H9 (cell line): ENCODE measurements at regions not wholly inside any gene's neighbourhood (a gene's known extent, or its start where the extent isn't known, plus 50 kb on each side); places are given as distances from the start of the nearest gene placed in this dataset.

Experiments used
- DNase-seq: peaks from one replicate; pipeline ENCODE4 v3.0.0-alpha.2; 2017
- H2AFZ ChIP-seq: one replicate; pipeline ENCODE4 v1.6.1; 2013; ENCODE audit warnings: mild to moderate bottlenecking, low read length, control low read depth, moderate library complexity
- H2AK5ac ChIP-seq: 2 replicates; pipeline ENCODE4 v1.6.1; 2013; ENCODE audit warnings: low read length, control low read depth, mixed read lengths; ENCODE audit not compliant: insufficient read length
- H2BK120ac ChIP-seq: one replicate; pipeline ENCODE4 v1.6.1; 2013; ENCODE audit warnings: low read depth, mild to moderate bottlenecking, low read length, control low read depth, inconsistent platforms; ENCODE audit not compliant: poor library complexity, severe bottlenecking
- H2BK12ac ChIP-seq: 2 replicates; pipeline ENCODE4 v1.6.1; 2013; ENCODE audit warnings: low read length, control low read depth, mixed read lengths, low read depth; ENCODE audit not compliant: insufficient read length
- H2BK15ac ChIP-seq: 2 replicates; pipeline ENCODE4 v1.6.1; 2013; ENCODE audit warnings: low read depth, low read length, control low read depth
- H2BK20ac ChIP-seq: one replicate; pipeline ENCODE4 v1.6.1; 2013; ENCODE audit warnings: low read depth, mild to moderate bottlenecking, low read length, control low read depth, inconsistent platforms; ENCODE audit not compliant: poor library complexity, severe bottlenecking
- H2BK5ac ChIP-seq: 2 replicates; pipeline ENCODE4 v1.6.1; 2013; ENCODE audit warnings: low read length, control low read depth, mixed read lengths; ENCODE audit not compliant: insufficient read length
- H3K14ac ChIP-seq: 2 replicates; pipeline ENCODE4 v1.6.1; 2013; ENCODE audit warnings: low read length, control low read depth; ENCODE audit not compliant: insufficient read depth
- H3K18ac ChIP-seq: 2 replicates; pipeline ENCODE4 v1.6.1; 2013; ENCODE audit warnings: low read depth, mild to moderate bottlenecking, mixed read lengths, low read length, control low read depth; ENCODE audit not compliant: insufficient read length
- H3K23ac ChIP-seq: 2 replicates; pipeline ENCODE4 v1.6.1; 2013; ENCODE audit warnings: low read length, control low read depth, mixed read lengths, low read depth; ENCODE audit not compliant: insufficient read length
- H3K23me2 ChIP-seq: 2 replicates; pipeline ENCODE4 v1.6.1; 2013; ENCODE audit warnings: low read depth, mild to moderate bottlenecking, mixed read lengths, low read length, control low read depth; ENCODE audit not compliant: insufficient read length, poor library complexity, severe bottlenecking
- H3K27ac ChIP-seq: 2 replicates; pipeline ENCODE4 v1.5.1; 2013; ENCODE audit warnings: low read length, control low read depth, mixed read lengths, low read depth; ENCODE audit not compliant: insufficient read length
- H3K27me3 ChIP-seq: 2 replicates; pipeline ENCODE4 v1.6.1; 2013; ENCODE audit warnings: low read length, control low read depth, inconsistent platforms; ENCODE audit not compliant: insufficient read depth
- H3K4ac ChIP-seq: 2 replicates; pipeline ENCODE4 v1.6.1; 2013; ENCODE audit warnings: low read depth, mild to moderate bottlenecking, control low read depth, inconsistent platforms, low read length, moderate library complexity
- H3K4me1 ChIP-seq: 2 replicates; pipeline ENCODE4 v1.6.1; 2013; ENCODE audit warnings: low read length, control low read depth, inconsistent platforms; ENCODE audit not compliant: insufficient read depth
- H3K4me2 ChIP-seq: 2 replicates; pipeline ENCODE4 v1.6.1; 2013; ENCODE audit warnings: low read length, control low read depth, mixed read lengths; ENCODE audit not compliant: insufficient read length, insufficient read depth
- H3K56ac ChIP-seq: 2 replicates; pipeline ENCODE4 v1.6.1; 2013; ENCODE audit warnings: low read depth, mild to moderate bottlenecking, mixed read lengths, low read length, control low read depth; ENCODE audit not compliant: insufficient read length
- H3K79me1 ChIP-seq: 2 replicates; pipeline ENCODE4 v1.6.1; 2013; ENCODE audit warnings: low read depth, mild to moderate bottlenecking, moderate library complexity, low read length, control low read depth, inconsistent platforms; ENCODE audit not compliant: insufficient read depth, poor library complexity, severe bottlenecking
- H3K79me2 ChIP-seq: 2 replicates; pipeline ENCODE4 v1.6.1; 2013; ENCODE audit warnings: low read length, control low read depth, inconsistent platforms; ENCODE audit not compliant: insufficient read depth
- H3K9ac ChIP-seq: 2 replicates; pipeline ENCODE4 v1.6.1; 2013; ENCODE audit warnings: low read length, control low read depth, mixed read lengths; ENCODE audit not compliant: insufficient read length; ENCODE audit errors: extremely low read depth
- H3K9me3 ChIP-seq: one replicate; pipeline ENCODE4 v1.6.1; 2013; ENCODE audit warnings: low read depth, low read length, inconsistent platforms; ENCODE audit not compliant: control insufficient read depth
- H3T11ph ChIP-seq: one replicate; pipeline ENCODE4 v1.6.1; 2013; ENCODE audit warnings: mild to moderate bottlenecking, low read length, control low read depth, inconsistent platforms
- H4K20me1 ChIP-seq: one replicate; pipeline ENCODE4 v1.6.1; 2013; ENCODE audit not compliant: control insufficient read depth, insufficient read length, insufficient read depth
- H4K5ac ChIP-seq: 2 replicates; pipeline ENCODE4 v1.6.1; 2013; ENCODE audit warnings: low read depth, mild to moderate bottlenecking, mixed read lengths, low read length, control low read depth; ENCODE audit not compliant: insufficient read length
- H4K8ac ChIP-seq: replicated peaks from 2 replicates; pipeline ENCODE4 v1.6.1; 2013; ENCODE audit warnings: low read length, control low read depth, mixed read lengths, low read depth; ENCODE audit not compliant: insufficient read length
- H4K91ac ChIP-seq: 2 replicates; pipeline ENCODE4 v1.6.1; 2013; ENCODE audit warnings: low read depth, mild to moderate bottlenecking, moderate library complexity, mixed read lengths, low read length, control low read depth; ENCODE audit not compliant: insufficient read length
- H3K27ac Mint-ChIP-seq, 3 experiments: 2 replicates in 2 of 3; 3 replicates in 1 of 3; pipeline ENCODE4 v1.8.0; 2020 to 2021; ENCODE audit warnings: mixed read lengths in 3 of 3, mild to moderate bottlenecking in 1 of 3, moderate library complexity in 1 of 3
- H3K27me3 Mint-ChIP-seq: 2 replicates; pipeline ENCODE4 v1.8.0; 2021; ENCODE audit warnings: low read depth, mild to moderate bottlenecking, moderate library complexity, mixed read lengths
- H3K36me3 Mint-ChIP-seq, 3 experiments: 2 replicates in 2 of 3; 3 replicates in 1 of 3; pipeline ENCODE4 v1.8.0; 2020 to 2021; ENCODE audit warnings: low read depth in 3 of 3, mixed read lengths in 3 of 3; ENCODE audit not compliant: insufficient read depth in 1 of 3
- H3K4me1 Mint-ChIP-seq, 2 experiments: 2 replicates each; pipeline ENCODE4 v1.8.0; 2020; ENCODE audit warnings: mixed read lengths in 2 of 2
- H3K4me3 Mint-ChIP-seq, 2 experiments: 2 replicates in 1 of 2; 3 replicates in 1 of 2; pipeline ENCODE4 v1.8.0; 2020 to 2021; ENCODE audit warnings: mild to moderate bottlenecking in 2 of 2, mixed read lengths in 2 of 2, moderate library complexity in 1 of 2
- H3K9me3 Mint-ChIP-seq, 2 experiments: 2 replicates in 1 of 2; 3 replicates in 1 of 2; pipeline ENCODE4 v1.8.0; 2020; ENCODE audit warnings: mild to moderate bottlenecking in 2 of 2, mixed read lengths in 2 of 2, moderate library complexity in 1 of 2
- WGBS: extraction: QIAGEN DNeasy Blood & Tissue Kit; methylation state at CpG from one replicate; pipeline ENCODE4 v1.1.7; 2013; ENCODE audit warnings: missing lambda C conversion rate, low lambda C conversion rate, mixed read lengths; ENCODE audit not compliant: insufficient read length; ENCODE audit errors: extremely low coverage; 5-methylcytosine and 5-hydroxymethylcytosine counted together
- TF ChIP-seq, protein P1 (sequence below): fragments of 200-600 bp; sonication (generic); conservative IDR thresholded peaks from 3 replicates; pipeline ENCODE4 v1.8.0; 2021; ENCODE audit warnings: antibody characterized with exemption, mild to moderate bottlenecking

GRCh38 chr6:76677017-76677416 lies 604.6 kb upstream of the IMPG1 start:
- no CpG with 5 or more reads among the region's 2 CpGs for WGBS
- no peak for DNase-seq
- no peak overlapping the region for H3K4me3 Mint-ChIP-seq

More at GRCh38 chr6:76677017-76677416, 604.6 kb upstream of the IMPG1 start:
- H3K23ac ChIP-seq = no peak overlapping the region
- H4K8ac ChIP-seq = no peak overlapping the region
- no peaks in the 10 kb centered on the region for H3K9me3 ChIP-seq
- H3K4me2 ChIP-seq = no peak overlapping the region
- no peak overlapping the region for H2AK5ac ChIP-seq
- H2BK20ac ChIP-seq = no peak overlapping the region
- H3K14ac ChIP-seq = no peak overlapping the region
- H3K56ac ChIP-seq = no peak overlapping the region
- no peaks in the 10 kb centered on the region for H3K79me2 ChIP-seq
- H3K4me1 ChIP-seq = no peaks in the 10 kb centered on the region
- H3K18ac ChIP-seq = no peak overlapping the region
- H2BK12ac ChIP-seq = no peak overlapping the region
- H3K4ac ChIP-seq = no peak overlapping the region
- no peaks in the 10 kb centered on the region for H3K27me3 ChIP-seq
- no peak overlapping the region for H2BK5ac ChIP-seq
- H3K79me1 ChIP-seq = no peaks in the 10 kb centered on the region
- no peaks in the 10 kb centered on the region; a peak in 1 of 7 replicates for H3K36me3 Mint-ChIP-seq
- H3K4me1 Mint-ChIP-seq = peaks cover 0 to 2% of the 10 kb centered on the region in 2 experiments; a peak in 1 of 4 replicates
- no peak overlapping the region for H2BK120ac ChIP-seq
- H4K20me1 ChIP-seq = no peaks in the 10 kb centered on the region
- no peak overlapping the region for H4K5ac ChIP-seq
- H4K91ac ChIP-seq = no peak overlapping the region
- H3K9me3 Mint-ChIP-seq = no peaks in the 10 kb centered on the region
- no peaks in the 10 kb centered on the region for H3K27me3 Mint-ChIP-seq
- TF ChIP-seq, protein P1, sequence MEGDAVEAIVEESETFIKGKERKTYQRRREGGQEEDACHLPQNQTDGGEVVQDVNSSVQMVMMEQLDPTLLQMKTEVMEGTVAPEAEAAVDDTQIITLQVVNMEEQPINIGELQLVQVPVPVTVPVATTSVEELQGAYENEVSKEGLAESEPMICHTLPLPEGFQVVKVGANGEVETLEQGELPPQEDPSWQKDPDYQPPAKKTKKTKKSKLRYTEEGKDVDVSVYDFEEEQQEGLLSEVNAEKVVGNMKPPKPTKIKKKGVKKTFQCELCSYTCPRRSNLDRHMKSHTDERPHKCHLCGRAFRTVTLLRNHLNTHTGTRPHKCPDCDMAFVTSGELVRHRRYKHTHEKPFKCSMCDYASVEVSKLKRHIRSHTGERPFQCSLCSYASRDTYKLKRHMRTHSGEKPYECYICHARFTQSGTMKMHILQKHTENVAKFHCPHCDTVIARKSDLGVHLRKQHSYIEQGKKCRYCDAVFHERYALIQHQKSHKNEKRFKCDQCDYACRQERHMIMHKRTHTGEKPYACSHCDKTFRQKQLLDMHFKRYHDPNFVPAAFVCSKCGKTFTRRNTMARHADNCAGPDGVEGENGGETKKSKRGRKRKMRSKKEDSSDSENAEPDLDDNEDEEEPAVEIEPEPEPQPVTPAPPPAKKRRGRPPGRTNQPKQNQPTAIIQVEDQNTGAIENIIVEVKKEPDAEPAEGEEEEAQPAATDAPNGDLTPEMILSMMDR = no peak
- no peaks in the 10 kb centered on the region for H3K23me2 ChIP-seq
- no peak overlapping the region for H3K27ac ChIP-seq
- no peak overlapping the region for H3K9ac ChIP-seq
- H2AFZ ChIP-seq = no peak overlapping the region
- no peak overlapping the region for H3T11ph ChIP-seq
- H2BK15ac ChIP-seq = no peak overlapping the region
- H3K27ac Mint-ChIP-seq = no peak overlapping the region
